HCT116 (cell line): ENCODE measurements at regions not wholly inside any gene's neighbourhood (a gene's known extent, or its start where the extent isn't known, plus 50 kb on each side); places are given as distances from the start of the nearest gene placed in this dataset.

Experiments used
- ATAC-seq: fragments of 200-7000 bp; cut with Tn5 transposase; 2 replicates; pipeline ENCODE4 v1.9.1; 2020; ENCODE audit warnings: mild to moderate bottlenecking, moderate library complexity
- BruUV-seq: library from RNA; stranded (reverse); fragments of 400-500 nt; replicated peaks from 2 replicates; lab custom pipeline; 2021; lab: Mats Ljungman, UMichigan
- CTCF ChIA-PET: fragments of 300-600 bp; sonication (Branson Sonifier 250); formaldehyde crosslinking; loops from one replicate; lab custom pipeline; 2021; ENCODE audit warnings: antibody characterized with exemption; lab: Charles Lee
- POLR2A ChIA-PET: fragments of 300-600, 350-600 bp; sonication (Branson Sonifier 250); formaldehyde crosslinking; loops from one replicate; lab custom pipeline; 2021; ENCODE audit warnings: antibody characterized with exemption; lab: Charles Lee
- RAD21 ChIA-PET, 2 experiments: fragments of 300-600 bp; sonication (Branson Sonifier 250); formaldehyde crosslinking; loops; one replicate each; lab custom pipeline; 2023; ENCODE audit warnings: low total read pairs in 2 of 2; ENCODE audit not compliant: uncharacterized antibody in 2 of 2, unreplicated experiment in 2 of 2, low non-redundant PET in 1 of 2; lab: Charles Lee
- DNase-seq: peaks from one replicate; pipeline ENCODE4 v3.0.0-alpha.2; 2010; ENCODE audit warnings: low read depth, low spot score
- H2AFZ ChIP-seq: fragments of 200-600 bp; shearing (Covaris generic), sonication (generic); 2 replicates; pipeline ENCODE4 v1.6.1; 2017; ENCODE audit warnings: low read depth, mixed run types, mixed read lengths, antibody characterized with exemption, low read length; ENCODE audit not compliant: poor library complexity, severe bottlenecking
- H3K27ac ChIP-seq: 2 replicates; pipeline ENCODE4 v1.5.1; 2012; ENCODE audit warnings: low read depth, low read length
- H3K27me3 ChIP-seq: fragments of 200-600 bp; sonication (generic); 2 replicates; pipeline ENCODE4 v1.6.1; 2016; ENCODE audit warnings: mixed run types, low read length, mixed read lengths; ENCODE audit not compliant: insufficient read depth
- H3K36me3 ChIP-seq, 2 experiments: fragments of 200-500 bp in 1 of 2; fragments of 200-600 bp in 1 of 2; sonication (Bioruptor generic) in 1 of 2; sonication (generic) in 1 of 2; 2 replicates each; pipeline versions ENCODE4 v1.5.1 to v1.6.1; 2014 to 2016; ENCODE audit warnings: low read length in 2 of 2, inconsistent platforms in 1 of 2, mixed read lengths in 1 of 2, mixed run types in 1 of 2; ENCODE audit not compliant: insufficient read depth in 2 of 2, control insufficient read depth in 1 of 2
- H3K4me1 ChIP-seq, 2 experiments: fragments of 200-600 bp in 1 of 2; sonication (generic) in 1 of 2; 2 replicates each; pipeline versions ENCODE4 v1.5.1 to v1.6.1; 2012 to 2017; ENCODE audit warnings: low read length in 2 of 2, inconsistent platforms in 1 of 2, mild to moderate bottlenecking in 1 of 2, mixed read lengths in 1 of 2, mixed run types in 1 of 2, moderate library complexity in 1 of 2; ENCODE audit not compliant: insufficient read depth in 2 of 2, control insufficient read depth in 1 of 2
- H3K4me2 ChIP-seq: fragments of 200-600 bp; sonication (generic); 2 replicates; pipeline ENCODE4 v1.6.1; 2017; ENCODE audit warnings: mixed run types, low read length, mixed read lengths
- H3K4me3 ChIP-seq, 2 experiments: fragments of 200-600 bp in 1 of 2; sonication (generic) in 1 of 2; replicated peaks in 1 of 2; 2 replicates each; pipeline ENCODE4 v1.5.1; 2011 to 2016; ENCODE audit warnings: low read length in 2 of 2, control low read depth in 1 of 2, low read depth in 1 of 2, mild to moderate bottlenecking in 1 of 2, mixed read lengths in 1 of 2, mixed run types in 1 of 2
- H3K79me2 ChIP-seq: fragments of 200-600 bp; sonication (generic); 2 replicates; pipeline ENCODE4 v1.6.1; 2017; ENCODE audit warnings: mild to moderate bottlenecking, mixed run types, low read length, moderate library complexity, mixed read lengths; ENCODE audit not compliant: insufficient read depth
- H3K9ac ChIP-seq: fragments of 200-600 bp; sonication (generic); 2 replicates; pipeline ENCODE4 v1.6.1; 2016; ENCODE audit warnings: low read length, mixed read lengths
- H3K9me2 ChIP-seq: fragments of 200-600 bp; sonication (generic), shearing (Covaris generic); 2 replicates; pipeline ENCODE4 v1.6.1; 2017; ENCODE audit warnings: mixed run types, mild to moderate bottlenecking, moderate library complexity; ENCODE audit not compliant: insufficient read depth
- H3K9me3 ChIP-seq, 2 experiments: fragments of 200-500 bp in 1 of 2; fragments of 200-600 bp in 1 of 2; sonication (Bioruptor generic) in 1 of 2; sonication (generic) in 1 of 2; 2 replicates each; pipeline ENCODE4 v1.6.1; 2014 to 2017; ENCODE audit warnings: low read length in 2 of 2, mixed read lengths in 2 of 2, inconsistent platforms in 1 of 2, low read depth in 1 of 2, mild to moderate bottlenecking in 1 of 2, mixed run types in 1 of 2, moderate library complexity in 1 of 2; ENCODE audit not compliant: control insufficient read depth in 1 of 2, insufficient read depth in 1 of 2
- H4K20me1 ChIP-seq: fragments of 200-600 bp; sonication (generic), shearing (Covaris generic); 2 replicates; pipeline ENCODE4 v1.6.1; 2017; ENCODE audit warnings: mixed run types, mild to moderate bottlenecking, moderate library complexity; ENCODE audit not compliant: insufficient read depth
- ATF3 ChIP-seq: IDR thresholded peaks from 2 replicates; pipeline ENCODE4 v1.6.1; 2012
- CBX3 ChIP-seq: IDR thresholded peaks from 2 replicates; pipeline ENCODE4 v1.6.1; 2012; ENCODE audit warnings: low read depth
- CEBPB ChIP-seq: IDR thresholded peaks from 2 replicates; pipeline ENCODE4 v1.6.1; 2012; ENCODE audit warnings: low read depth
- CTCF ChIP-seq, 3 experiments: fragments of 200-600 bp in 1 of 3; sonication (generic) in 1 of 3; IDR thresholded peaks in 2 of 3; conservative IDR thresholded peaks in 1 of 3; 2 replicates each; pipeline ENCODE4 v1.5.1; 2012 to 2017; ENCODE audit warnings: low read depth in 2 of 3, low read length in 2 of 3, antibody characterized with exemption in 1 of 3, borderline replicate concordance in 1 of 3, control low read depth in 1 of 3, mild to moderate bottlenecking in 1 of 3, mixed read lengths in 1 of 3, mixed run types in 1 of 3, moderate library complexity in 1 of 3; ENCODE audit not compliant: insufficient read depth in 1 of 3
- EGR1 ChIP-seq: IDR thresholded peaks from 2 replicates; pipeline ENCODE4 v1.6.1; 2012; ENCODE audit warnings: low read depth
- ELF1 ChIP-seq: IDR thresholded peaks from 2 replicates; pipeline ENCODE4 v1.6.1; 2012; ENCODE audit warnings: low read depth, borderline replicate concordance
- EZH2 ChIP-seq: fragments of 200-600 bp; sonication (generic); IDR thresholded peaks from 2 replicates; pipeline ENCODE4 v1.6.1; 2017; ENCODE audit warnings: antibody characterized with exemption, mixed run types
- EZH2phosphoT487 ChIP-seq: fragments of 200-600 bp; IDR thresholded peaks from 2 replicates; pipeline ENCODE4 v1.6.1; 2018; ENCODE audit warnings: antibody characterized with exemption, borderline replicate concordance
- POLR2A ChIP-seq: IDR thresholded peaks from 2 replicates; pipeline ENCODE4 v1.7.0; 2011; ENCODE audit warnings: borderline replicate concordance; ENCODE audit not compliant: insufficient read depth, insufficient read length; ENCODE audit errors: extremely low read depth
- POLR2AphosphoS5 ChIP-seq: IDR thresholded peaks from 2 replicates; pipeline ENCODE4 v1.6.1; 2011; ENCODE audit warnings: mild to moderate bottlenecking, low read depth, low read length, moderate library complexity
- RAD21 ChIP-seq: IDR thresholded peaks from 2 replicates; pipeline ENCODE4 v1.6.1; 2012; ENCODE audit warnings: low read depth, mild to moderate bottlenecking
- REST ChIP-seq: IDR thresholded peaks from 2 replicates; pipeline ENCODE4 v1.6.1; 2012; ENCODE audit warnings: low read depth
- SIN3A ChIP-seq: IDR thresholded peaks from 2 replicates; pipeline ENCODE4 v1.6.1; 2012; ENCODE audit warnings: low read depth
- SRF ChIP-seq: IDR thresholded peaks from 2 replicates; pipeline ENCODE4 v1.6.1; 2012; ENCODE audit warnings: low read depth
- TCF7L2 ChIP-seq: IDR thresholded peaks from 2 replicates; pipeline ENCODE4 v1.7.0; 2011; ENCODE audit warnings: borderline replicate concordance, inconsistent platforms; ENCODE audit not compliant: insufficient read depth, insufficient read length; ENCODE audit errors: extremely low read depth
- ZFX ChIP-seq: fragments of 450-650 bp; IDR thresholded peaks from 2 replicates; pipeline ENCODE4 v1.6.1; 2017
- intact Hi-C: fragments of 100-400 bp; cut with micrococcal nuclease; formaldehyde crosslinking; loops from 2 replicates; pipeline ENCODE4 v1.10.0; 2022

- ChIA-PET RAD21 (no interaction called here), CTCF (no interaction called here), POLR2A (no interaction called here)
- Histone ChIP-seq H3K4me1 (no peaks in the 10 kb centered on the region), H3K9me3 (peaks cover 4 to 10% of the 10 kb centered on the region in 2 experiments; a peak in 2 of 4 replicates), H3K4me2 (no peak overlapping the region), H3K9me2 (no peaks in the 10 kb centered on the region), H3K27me3 (no peaks in the 10 kb centered on the region), H3K27ac (no peak overlapping the region), H4K20me1 (no peaks in the 10 kb centered on the region), H3K36me3 (no peaks in the 10 kb centered on the region; a peak in 1 of 4 replicates), H3K9ac (no peak overlapping the region), H3K4me3 (no peak overlapping the region), H2AFZ (no peak overlapping the region), H3K79me2 (no peaks in the 10 kb centered on the region)
- no TSS peak for BruUV-seq
- intact Hi-C loops = no loop called here
- TF ChIP-seq CBX3 (no peak), EGR1 (no peak), RAD21 (no peak), EZH2phosphoT487 (no peak), TCF7L2 (no peak), POLR2A (no peak), SIN3A (no peak)
- ATAC-seq (no peak), DNase-seq (no peak)
Measured at GRCh38 chr5:28066856-28067255, 1028.5 kb upstream of the CDH9 start.

GRCh38 chr5:28065656-28066055 lies 1027.3 kb upstream of the CDH9 start:
- H3K27ac ChIP-seq = no peak overlapping the region
- BruUV-seq = no TSS peak
- no peaks in the 10 kb centered on the region; a peak in 1 of 4 replicates for H3K36me3 ChIP-seq
- H3K9me2 ChIP-seq = no peaks in the 10 kb centered on the region
- H3K27me3 ChIP-seq = no peaks in the 10 kb centered on the region
- no peaks in the 10 kb centered on the region for H4K20me1 ChIP-seq
- H3K4me1 ChIP-seq = no peaks in the 10 kb centered on the region
- ChIA-PET POLR2A (no interaction called here), CTCF (no interaction called here), RAD21 (no interaction called here)
- no peak for DNase-seq
- no peak overlapping the region for H3K4me3 ChIP-seq
- H3K4me2 ChIP-seq = no peak overlapping the region
- H2AFZ ChIP-seq = no peak overlapping the region
- intact Hi-C loops = no loop called here
- no peak overlapping the region for H3K9ac ChIP-seq
- H3K79me2 ChIP-seq = no peaks in the 10 kb centered on the region
- TF ChIP-seq EZH2 (no peak), POLR2AphosphoS5 (no peak), REST (no peak), ZFX (no peak), ELF1 (no peak), SRF (no peak), ATF3 (no peak), RAD21 (no peak), CEBPB (no peak), SIN3A (no peak), CTCF (IDR thresholded peaks at IDR 0.05 in 2 of 3, conservative IDR thresholded peaks at IDR 0.05 in 1 of 3; ENCODE audit: borderline replicate concordance in 1 of 3, insufficient read depth in 1 of 3, low read depth in 2 of 3, low read length in 2 of 3) (no peak)
- H3K9me3 ChIP-seq = peaks cover 4 to 14% of the 10 kb centered on the region in 2 experiments; a peak in 2 of 4 replicates
- no peak for ATAC-seq
